H9 (cell line): ENCODE measurements at regions not wholly inside any gene's neighbourhood (a gene's known extent, or its start where the extent isn't known, plus 50 kb on each side); places are given as distances from the start of the nearest gene placed in this dataset.

Source experiments
- DNase-seq: peaks from one replicate; pipeline ENCODE4 v3.0.0-alpha.2; 2017
- H2AFZ ChIP-seq: one replicate; pipeline ENCODE4 v1.6.1; 2013; ENCODE audit warnings: mild to moderate bottlenecking, low read length, control low read depth, moderate library complexity
- H2AK5ac ChIP-seq: 2 replicates; pipeline ENCODE4 v1.6.1; 2013; ENCODE audit warnings: low read length, control low read depth, mixed read lengths; ENCODE audit not compliant: insufficient read length
- H2BK120ac ChIP-seq: one replicate; pipeline ENCODE4 v1.6.1; 2013; ENCODE audit warnings: low read depth, mild to moderate bottlenecking, low read length, control low read depth, inconsistent platforms; ENCODE audit not compliant: poor library complexity, severe bottlenecking
- H2BK12ac ChIP-seq: 2 replicates; pipeline ENCODE4 v1.6.1; 2013; ENCODE audit warnings: low read length, control low read depth, mixed read lengths, low read depth; ENCODE audit not compliant: insufficient read length
- H2BK15ac ChIP-seq: 2 replicates; pipeline ENCODE4 v1.6.1; 2013; ENCODE audit warnings: low read depth, low read length, control low read depth
- H2BK20ac ChIP-seq: one replicate; pipeline ENCODE4 v1.6.1; 2013; ENCODE audit warnings: low read depth, mild to moderate bottlenecking, low read length, control low read depth, inconsistent platforms; ENCODE audit not compliant: poor library complexity, severe bottlenecking
- H2BK5ac ChIP-seq: 2 replicates; pipeline ENCODE4 v1.6.1; 2013; ENCODE audit warnings: low read length, control low read depth, mixed read lengths; ENCODE audit not compliant: insufficient read length
- H3K14ac ChIP-seq: 2 replicates; pipeline ENCODE4 v1.6.1; 2013; ENCODE audit warnings: low read length, control low read depth; ENCODE audit not compliant: insufficient read depth
- H3K18ac ChIP-seq: 2 replicates; pipeline ENCODE4 v1.6.1; 2013; ENCODE audit warnings: low read depth, mild to moderate bottlenecking, mixed read lengths, low read length, control low read depth; ENCODE audit not compliant: insufficient read length
- H3K23ac ChIP-seq: 2 replicates; pipeline ENCODE4 v1.6.1; 2013; ENCODE audit warnings: low read length, control low read depth, mixed read lengths, low read depth; ENCODE audit not compliant: insufficient read length
- H3K23me2 ChIP-seq: 2 replicates; pipeline ENCODE4 v1.6.1; 2013; ENCODE audit warnings: low read depth, mild to moderate bottlenecking, mixed read lengths, low read length, control low read depth; ENCODE audit not compliant: insufficient read length, poor library complexity, severe bottlenecking
- H3K27ac ChIP-seq: 2 replicates; pipeline ENCODE4 v1.5.1; 2013; ENCODE audit warnings: low read length, control low read depth, mixed read lengths, low read depth; ENCODE audit not compliant: insufficient read length
- H3K27me3 ChIP-seq: 2 replicates; pipeline ENCODE4 v1.6.1; 2013; ENCODE audit warnings: low read length, control low read depth, inconsistent platforms; ENCODE audit not compliant: insufficient read depth
- H3K4ac ChIP-seq: 2 replicates; pipeline ENCODE4 v1.6.1; 2013; ENCODE audit warnings: low read depth, mild to moderate bottlenecking, control low read depth, inconsistent platforms, low read length, moderate library complexity
- H3K4me1 ChIP-seq: 2 replicates; pipeline ENCODE4 v1.6.1; 2013; ENCODE audit warnings: low read length, control low read depth, inconsistent platforms; ENCODE audit not compliant: insufficient read depth
- H3K4me2 ChIP-seq: 2 replicates; pipeline ENCODE4 v1.6.1; 2013; ENCODE audit warnings: low read length, control low read depth, mixed read lengths; ENCODE audit not compliant: insufficient read length, insufficient read depth
- H3K56ac ChIP-seq: 2 replicates; pipeline ENCODE4 v1.6.1; 2013; ENCODE audit warnings: low read depth, mild to moderate bottlenecking, mixed read lengths, low read length, control low read depth; ENCODE audit not compliant: insufficient read length
- H3K79me1 ChIP-seq: 2 replicates; pipeline ENCODE4 v1.6.1; 2013; ENCODE audit warnings: low read depth, mild to moderate bottlenecking, moderate library complexity, low read length, control low read depth, inconsistent platforms; ENCODE audit not compliant: insufficient read depth, poor library complexity, severe bottlenecking
- H3K79me2 ChIP-seq: 2 replicates; pipeline ENCODE4 v1.6.1; 2013; ENCODE audit warnings: low read length, control low read depth, inconsistent platforms; ENCODE audit not compliant: insufficient read depth
- H3K9ac ChIP-seq: 2 replicates; pipeline ENCODE4 v1.6.1; 2013; ENCODE audit warnings: low read length, control low read depth, mixed read lengths; ENCODE audit not compliant: insufficient read length; ENCODE audit errors: extremely low read depth
- H3K9me3 ChIP-seq: one replicate; pipeline ENCODE4 v1.6.1; 2013; ENCODE audit warnings: low read depth, low read length, inconsistent platforms; ENCODE audit not compliant: control insufficient read depth
- H3T11ph ChIP-seq: one replicate; pipeline ENCODE4 v1.6.1; 2013; ENCODE audit warnings: mild to moderate bottlenecking, low read length, control low read depth, inconsistent platforms
- H4K20me1 ChIP-seq: one replicate; pipeline ENCODE4 v1.6.1; 2013; ENCODE audit not compliant: control insufficient read depth, insufficient read length, insufficient read depth
- H4K5ac ChIP-seq: 2 replicates; pipeline ENCODE4 v1.6.1; 2013; ENCODE audit warnings: low read depth, mild to moderate bottlenecking, mixed read lengths, low read length, control low read depth; ENCODE audit not compliant: insufficient read length
- H4K8ac ChIP-seq: replicated peaks from 2 replicates; pipeline ENCODE4 v1.6.1; 2013; ENCODE audit warnings: low read length, control low read depth, mixed read lengths, low read depth; ENCODE audit not compliant: insufficient read length
- H4K91ac ChIP-seq: 2 replicates; pipeline ENCODE4 v1.6.1; 2013; ENCODE audit warnings: low read depth, mild to moderate bottlenecking, moderate library complexity, mixed read lengths, low read length, control low read depth; ENCODE audit not compliant: insufficient read length
- H3K27ac Mint-ChIP-seq, 3 experiments: 2 replicates in 2 of 3; 3 replicates in 1 of 3; pipeline ENCODE4 v1.8.0; 2020 to 2021; ENCODE audit warnings: mixed read lengths in 3 of 3, mild to moderate bottlenecking in 1 of 3, moderate library complexity in 1 of 3
- H3K27me3 Mint-ChIP-seq: 2 replicates; pipeline ENCODE4 v1.8.0; 2021; ENCODE audit warnings: low read depth, mild to moderate bottlenecking, moderate library complexity, mixed read lengths
- H3K36me3 Mint-ChIP-seq, 3 experiments: 2 replicates in 2 of 3; 3 replicates in 1 of 3; pipeline ENCODE4 v1.8.0; 2020 to 2021; ENCODE audit warnings: low read depth in 3 of 3, mixed read lengths in 3 of 3; ENCODE audit not compliant: insufficient read depth in 1 of 3
- H3K4me1 Mint-ChIP-seq, 2 experiments: 2 replicates each; pipeline ENCODE4 v1.8.0; 2020; ENCODE audit warnings: mixed read lengths in 2 of 2
- H3K4me3 Mint-ChIP-seq, 2 experiments: 2 replicates in 1 of 2; 3 replicates in 1 of 2; pipeline ENCODE4 v1.8.0; 2020 to 2021; ENCODE audit warnings: mild to moderate bottlenecking in 2 of 2, mixed read lengths in 2 of 2, moderate library complexity in 1 of 2
- H3K9me3 Mint-ChIP-seq, 2 experiments: 2 replicates in 1 of 2; 3 replicates in 1 of 2; pipeline ENCODE4 v1.8.0; 2020; ENCODE audit warnings: mild to moderate bottlenecking in 2 of 2, mixed read lengths in 2 of 2, moderate library complexity in 1 of 2
- WGBS: extraction: QIAGEN DNeasy Blood & Tissue Kit; methylation state at CpG from one replicate; pipeline ENCODE4 v1.1.7; 2013; ENCODE audit warnings: missing lambda C conversion rate, low lambda C conversion rate, mixed read lengths; ENCODE audit not compliant: insufficient read length; ENCODE audit errors: extremely low coverage; 5-methylcytosine and 5-hydroxymethylcytosine counted together
- TF ChIP-seq, protein P1 (sequence below): fragments of 200-600 bp; sonication (generic); conservative IDR thresholded peaks from 3 replicates; pipeline ENCODE4 v1.8.0; 2021; ENCODE audit warnings: antibody characterized with exemption, mild to moderate bottlenecking

DNA sequence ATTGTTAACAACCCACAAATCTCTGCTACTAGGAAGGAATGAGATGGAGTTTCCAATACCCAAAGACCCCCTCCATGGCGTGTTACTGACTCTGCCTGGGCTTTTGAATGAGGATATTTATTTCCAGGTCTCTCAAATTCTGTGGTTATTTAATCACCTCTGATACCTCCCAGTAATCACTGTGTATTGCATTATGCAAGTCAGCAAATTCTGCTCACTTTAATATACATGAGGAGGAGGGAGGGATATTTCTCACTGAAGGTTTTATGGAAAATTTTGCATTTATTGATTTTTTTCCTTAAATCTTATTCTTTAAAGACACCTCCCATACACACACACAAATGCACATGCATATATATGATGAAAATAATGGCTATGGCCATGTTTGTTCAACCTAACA lies 962.9 kb downstream of the VRK1 start:
- Histone ChIP-seq H3K23me2 (no peaks in the 10 kb centered on the region), H3K79me2 (no peaks in the 10 kb centered on the region), H3K27ac (no peak overlapping the region), H3K79me1 (no peaks in the 10 kb centered on the region), H3K27me3 (no peaks in the 10 kb centered on the region), H3K4me1 (no peaks in the 10 kb centered on the region; the same call in 1 of the 2 replicates), H2AFZ (no peak overlapping the region), H2BK20ac (no peak overlapping the region), H3K56ac (no peak overlapping the region), H3K18ac (no peak overlapping the region), H2BK120ac (no peak overlapping the region), H3K4me2 (no peak overlapping the region), H2BK5ac (no peak overlapping the region), H4K8ac (no peak overlapping the region), H3T11ph (no peak overlapping the region), H3K14ac (no peak overlapping the region), H2BK15ac (no peak overlapping the region), H2AK5ac (no peak overlapping the region), H3K4ac (no peak overlapping the region), H4K91ac (no peak overlapping the region), H3K9ac (no peak overlapping the region), H2BK12ac (no peak overlapping the region), H4K5ac (no peak overlapping the region), H4K20me1 (no peaks in the 10 kb centered on the region), H3K9me3 (no peaks in the 10 kb centered on the region), H3K23ac (no peak overlapping the region)
- no peak overlapping the region for H3K27ac Mint-ChIP-seq
- no peaks in the 10 kb centered on the region for H3K36me3 Mint-ChIP-seq
- H3K9me3 Mint-ChIP-seq, result no peaks in the 10 kb centered on the region
- H3K4me1 Mint-ChIP-seq, result peaks cover 17 to 21% of the 10 kb centered on the region in 2 experiments
- no peaks in the 10 kb centered on the region for H3K27me3 Mint-ChIP-seq
- TF ChIP-seq, protein P1, sequence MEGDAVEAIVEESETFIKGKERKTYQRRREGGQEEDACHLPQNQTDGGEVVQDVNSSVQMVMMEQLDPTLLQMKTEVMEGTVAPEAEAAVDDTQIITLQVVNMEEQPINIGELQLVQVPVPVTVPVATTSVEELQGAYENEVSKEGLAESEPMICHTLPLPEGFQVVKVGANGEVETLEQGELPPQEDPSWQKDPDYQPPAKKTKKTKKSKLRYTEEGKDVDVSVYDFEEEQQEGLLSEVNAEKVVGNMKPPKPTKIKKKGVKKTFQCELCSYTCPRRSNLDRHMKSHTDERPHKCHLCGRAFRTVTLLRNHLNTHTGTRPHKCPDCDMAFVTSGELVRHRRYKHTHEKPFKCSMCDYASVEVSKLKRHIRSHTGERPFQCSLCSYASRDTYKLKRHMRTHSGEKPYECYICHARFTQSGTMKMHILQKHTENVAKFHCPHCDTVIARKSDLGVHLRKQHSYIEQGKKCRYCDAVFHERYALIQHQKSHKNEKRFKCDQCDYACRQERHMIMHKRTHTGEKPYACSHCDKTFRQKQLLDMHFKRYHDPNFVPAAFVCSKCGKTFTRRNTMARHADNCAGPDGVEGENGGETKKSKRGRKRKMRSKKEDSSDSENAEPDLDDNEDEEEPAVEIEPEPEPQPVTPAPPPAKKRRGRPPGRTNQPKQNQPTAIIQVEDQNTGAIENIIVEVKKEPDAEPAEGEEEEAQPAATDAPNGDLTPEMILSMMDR, result no peak
- no CpG with 5 or more reads among the region's 1 CpG for WGBS
- H3K4me3 Mint-ChIP-seq, result no peak overlapping the region
- DNase-seq, result no peak
